ENCODE measurements at regions not wholly inside any gene's neighbourhood (a gene's known extent, or its start where the extent isn't known, plus 50 kb on each side); places are given as distances from the start of the nearest gene placed in this dataset.
A peak's percentile ranks its signal among the peaks of the same experiment; 100 is the strongest.

GRCh38 chr13:109884462-109884861 lies 98.1 kb upstream of the IRS2 start:
- DNase-seq, result no peak

DNA sequence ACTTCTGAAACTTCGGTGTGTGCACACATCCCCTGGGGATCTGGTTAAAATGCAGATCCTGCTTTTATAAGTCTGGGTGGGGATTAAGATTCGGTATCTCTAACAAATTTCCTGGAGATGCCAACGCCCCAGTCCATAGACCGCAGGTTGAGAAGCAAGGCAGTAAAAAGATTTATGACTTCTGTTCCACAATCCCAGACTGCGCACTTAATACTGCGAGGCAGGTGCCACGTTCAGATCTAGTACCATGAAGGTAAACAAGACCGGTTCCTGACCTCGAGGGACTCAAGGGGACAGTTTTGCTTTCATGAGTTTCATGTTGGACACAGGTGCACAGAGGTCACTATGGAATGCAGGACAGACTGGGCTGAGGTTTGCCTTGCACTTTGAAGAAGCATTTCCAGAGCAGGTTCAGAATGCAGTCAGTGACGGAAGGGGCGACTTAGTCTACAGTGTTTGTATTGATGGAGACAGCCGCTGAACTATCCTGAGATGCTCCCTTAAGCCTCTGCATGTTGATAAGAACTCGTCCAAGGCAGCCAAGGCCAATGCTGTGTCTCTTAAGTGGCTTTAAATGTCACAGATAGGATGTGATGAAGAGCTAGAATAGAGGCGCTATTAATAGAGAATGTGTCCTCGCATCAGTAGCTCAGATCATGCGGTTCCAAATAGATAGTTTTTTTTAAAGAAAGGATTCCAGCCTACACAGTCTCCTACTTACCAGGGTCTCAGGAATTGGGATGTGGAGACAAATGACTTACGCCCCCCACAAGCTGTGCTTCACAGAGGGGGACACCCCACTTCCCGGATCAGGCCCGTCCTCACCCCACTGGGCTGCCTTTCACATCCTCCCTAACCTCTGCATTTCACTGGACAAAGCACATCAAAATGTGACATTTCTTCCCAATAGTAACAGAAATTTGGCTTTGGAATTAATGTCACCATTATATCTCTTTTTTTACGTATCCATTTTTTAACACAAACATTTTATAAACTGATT lies 97.1 kb upstream of the IRS2 start:
- no peak for DNase-seq

DNA sequence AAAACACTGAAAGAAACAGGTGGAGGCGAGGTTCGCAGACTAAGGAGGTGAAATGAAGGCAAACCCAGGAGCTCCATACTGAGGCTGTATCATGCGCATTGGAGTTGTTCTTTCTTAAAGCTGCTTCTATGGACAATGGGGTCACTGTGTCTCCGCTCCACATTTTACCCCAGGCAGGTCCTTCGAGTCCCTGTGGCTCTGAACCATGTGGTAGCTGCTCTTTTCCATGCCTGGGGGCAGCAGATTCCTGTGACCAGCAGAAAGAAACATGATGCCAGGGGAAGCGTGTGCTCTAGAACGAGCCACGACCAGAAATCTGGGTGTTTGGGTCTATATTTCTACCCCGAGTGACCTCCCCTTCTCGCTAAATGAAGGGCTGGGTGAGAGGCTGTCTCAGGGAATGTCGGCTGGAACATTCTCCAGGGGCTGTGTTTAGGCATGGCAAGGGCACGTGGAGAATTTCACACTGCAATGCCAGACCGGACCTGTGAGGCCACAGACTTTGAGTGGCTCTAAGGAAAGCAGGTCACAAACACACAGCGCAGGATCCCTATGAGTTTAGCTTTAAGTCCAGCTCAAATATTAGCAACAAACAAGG lies 95.7 kb upstream of the IRS2 start:
- DNase-seq, result no peak

- DNase-seq, result peak in 1 of 51 donors; percentile 35
These were observed 95.0 kb upstream of the IRS2 start for GRCh38 chr13:109881347-109881725.

DNA sequence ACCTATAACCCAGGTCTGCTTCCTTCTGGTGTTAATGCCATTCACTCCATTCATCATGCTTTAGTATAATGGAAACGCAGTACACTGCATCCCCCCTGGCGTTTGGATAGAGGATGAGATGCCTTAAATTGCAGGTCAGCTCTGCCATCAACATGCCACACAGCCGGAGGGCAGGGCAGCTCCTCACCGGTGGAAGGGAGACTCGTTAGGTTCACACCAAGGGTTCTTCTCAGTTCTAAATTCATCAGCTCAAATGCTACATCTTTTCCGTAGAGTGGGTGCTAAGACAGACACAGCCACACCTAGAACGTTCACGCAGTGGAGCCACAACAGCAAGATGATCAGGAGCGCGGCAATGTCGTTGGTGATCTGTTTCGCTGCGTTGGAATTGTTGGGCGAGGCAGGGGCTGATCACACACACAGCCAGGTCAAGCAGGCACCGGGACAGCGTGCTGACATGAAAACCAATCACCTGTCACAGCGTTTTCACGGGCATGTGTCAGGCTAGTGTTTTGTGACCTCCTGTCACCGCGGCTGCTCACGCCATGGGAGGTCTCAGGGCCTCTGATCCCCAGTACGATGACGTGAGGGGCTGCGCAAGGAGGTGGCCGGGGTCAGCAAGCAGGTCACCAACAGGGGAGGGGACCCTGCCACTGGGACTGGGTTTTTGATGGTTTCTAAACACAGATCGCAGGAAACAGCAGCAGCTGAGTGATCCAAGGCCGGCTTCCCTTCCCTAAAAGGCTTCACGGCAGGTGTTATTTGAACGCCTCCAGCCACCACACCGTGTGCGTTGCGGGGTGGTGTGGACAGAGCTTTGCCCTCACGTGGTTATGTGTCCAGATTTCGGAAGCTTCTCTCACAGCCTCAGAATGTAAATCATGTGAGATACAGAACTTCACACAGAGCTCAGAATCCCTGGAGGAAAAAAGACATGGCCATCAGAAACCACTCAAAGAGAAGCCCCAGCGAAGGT lies 94.3 kb upstream of the IRS2 start:
- no peak for DNase-seq

GRCh38 chr13:109879338-109879737 lies 93.0 kb upstream of the IRS2 start:
- DNase-seq, result no peak

GRCh38 chr13:109877809-109878208 lies 91.4 kb upstream of the IRS2 start:
- DNase-seq, result no peak

DNA sequence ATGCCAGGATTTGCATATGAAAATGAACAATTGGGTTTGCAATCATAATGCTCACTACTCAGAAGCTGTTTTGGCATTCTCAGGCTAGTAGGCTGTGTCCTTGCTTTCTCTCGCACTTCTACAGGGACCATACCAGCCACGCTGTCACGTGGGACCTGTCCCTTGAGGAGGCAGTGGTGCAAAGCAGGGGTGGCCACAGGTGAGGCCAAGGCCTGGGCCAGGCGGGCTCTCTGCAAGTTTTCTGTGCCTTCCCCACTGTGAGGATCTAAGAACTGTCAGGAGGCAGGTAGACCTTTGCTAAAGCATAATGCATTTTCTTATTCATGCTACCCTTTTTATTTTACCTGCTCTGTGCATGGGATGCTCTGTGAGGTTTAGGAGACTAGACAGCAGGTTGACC lies 89.4 kb upstream of the IRS2 start:
- DNase-seq, result no peak

DNA sequence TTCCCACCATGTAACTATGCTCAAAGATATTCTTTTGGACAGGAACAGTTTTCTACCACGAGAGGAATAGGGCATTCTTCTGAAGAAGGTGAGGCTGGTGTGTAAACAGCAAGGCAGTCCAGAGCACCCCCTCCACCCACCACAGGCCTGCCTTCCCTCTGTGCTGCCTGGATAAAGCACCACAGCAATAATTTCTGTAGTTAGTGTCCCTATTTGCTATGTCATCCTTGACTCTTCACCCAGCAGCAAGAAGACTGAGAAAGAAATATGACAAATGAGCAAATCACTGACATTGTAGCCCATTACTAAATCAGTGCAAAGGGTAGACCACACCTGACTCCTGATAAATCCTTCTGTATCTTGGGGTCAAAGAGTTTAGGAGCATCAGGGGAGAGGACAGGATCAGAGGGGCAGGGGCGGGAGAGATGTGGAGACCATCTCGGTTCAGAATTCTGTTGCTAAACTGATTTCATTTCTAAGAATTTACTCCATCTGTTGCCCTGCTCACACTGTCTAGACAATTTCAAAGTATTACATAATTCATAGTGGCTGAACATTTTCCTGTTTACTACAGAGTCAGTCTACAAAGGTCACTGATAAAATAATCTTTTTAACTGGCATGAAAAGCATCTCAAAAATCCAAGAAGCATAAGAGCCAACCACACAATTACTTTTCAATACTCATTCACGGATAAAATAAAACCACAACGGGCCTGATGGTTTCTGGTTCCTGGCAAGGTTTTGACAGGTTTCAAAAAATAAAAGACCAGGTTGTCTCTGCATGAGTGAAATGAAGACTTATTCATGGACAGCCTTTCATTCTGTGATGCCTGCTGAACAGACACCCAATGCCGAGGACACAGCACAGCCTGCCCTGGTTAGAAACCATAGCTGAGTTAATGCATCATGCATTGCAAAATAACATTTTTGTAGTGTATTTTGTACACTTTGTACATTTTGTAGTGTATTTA lies 88.4 kb upstream of the IRS2 start:
- no peak for DNase-seq

GRCh38 chr13:109873351-109874123 lies 87.2 kb upstream of the IRS2 start:
- no peak for DNase-seq

GRCh38 chr13:109872864-109873263 lies 86.5 kb upstream of the IRS2 start:
- no peak for DNase-seq

DNA sequence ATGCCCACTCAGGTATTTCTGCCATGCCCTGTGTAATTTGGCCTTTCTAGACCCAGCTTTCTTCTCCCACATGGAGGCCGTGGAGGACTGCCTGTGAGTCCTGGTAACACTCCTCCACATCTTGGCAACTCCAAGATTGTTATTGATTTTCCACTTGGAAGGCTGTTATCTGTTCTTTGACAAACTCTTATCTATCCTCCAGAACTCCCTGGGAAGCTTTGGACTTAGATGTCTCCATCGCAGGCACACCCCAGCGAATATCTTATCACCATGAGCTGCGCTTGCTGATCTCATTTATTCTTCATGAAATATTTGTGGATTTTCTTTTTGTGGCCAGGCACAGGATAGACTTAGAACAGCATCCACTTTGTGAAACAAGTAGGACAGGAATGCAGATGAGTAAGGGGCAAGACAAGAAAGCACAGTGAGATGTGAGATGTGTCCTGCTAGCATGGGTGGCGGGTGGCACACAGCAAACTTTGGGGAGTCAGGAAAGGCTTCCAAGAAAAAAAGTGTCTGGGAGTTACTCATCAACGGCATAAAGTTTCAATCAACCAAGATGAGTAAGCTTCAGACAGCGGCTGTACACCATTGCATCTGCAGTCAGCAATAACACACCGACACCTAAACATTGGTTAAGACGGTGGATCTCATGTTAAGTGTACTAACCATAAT lies 84.5 kb upstream of the IRS2 start:
- DNase-seq, result no peak

- no peak for DNase-seq
These were observed 83.9 kb upstream of the IRS2 start for GRCh38 chr13:109870274-109870673.

GRCh38 chr13:109869312-109870237 lies 83.2 kb upstream of the IRS2 start:
- peak in 34 of 51 donors; percentile 8 to 73 (median 46) for DNase-seq

DNA sequence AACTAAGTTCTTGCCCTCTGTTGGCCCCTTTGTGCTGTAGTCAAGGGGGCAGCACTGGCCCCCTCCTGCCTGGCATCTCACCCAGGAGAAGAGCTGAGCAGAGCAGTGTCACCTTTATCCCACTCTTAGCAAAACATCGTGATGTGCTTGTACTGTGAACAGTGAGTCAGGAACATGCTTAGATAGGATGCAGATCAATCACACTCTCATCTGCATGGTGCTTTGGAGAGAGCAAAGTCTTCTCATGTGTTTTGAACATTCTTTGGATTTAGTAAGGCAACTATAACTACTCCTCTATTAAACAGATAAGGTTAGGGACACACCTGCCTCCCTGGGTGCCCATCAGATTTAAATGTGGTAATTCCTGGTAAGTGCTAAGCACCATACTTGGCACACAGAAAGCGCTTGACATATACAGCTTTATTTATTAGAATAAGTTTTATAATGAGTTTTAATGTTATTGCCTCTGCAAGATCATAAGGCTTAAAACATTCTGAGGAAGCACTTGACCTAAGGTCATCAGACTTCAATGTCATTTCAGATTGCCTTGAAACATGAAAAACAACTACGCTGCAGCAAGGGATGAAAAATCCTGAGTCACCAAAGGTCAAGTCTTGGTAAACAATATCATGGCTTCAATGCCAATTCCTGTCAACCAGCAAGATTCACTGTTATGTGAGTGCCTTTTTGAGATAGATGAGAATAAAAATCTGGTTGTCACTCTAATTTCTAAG lies 82.4 kb upstream of the IRS2 start:
- no peak for DNase-seq

DNA sequence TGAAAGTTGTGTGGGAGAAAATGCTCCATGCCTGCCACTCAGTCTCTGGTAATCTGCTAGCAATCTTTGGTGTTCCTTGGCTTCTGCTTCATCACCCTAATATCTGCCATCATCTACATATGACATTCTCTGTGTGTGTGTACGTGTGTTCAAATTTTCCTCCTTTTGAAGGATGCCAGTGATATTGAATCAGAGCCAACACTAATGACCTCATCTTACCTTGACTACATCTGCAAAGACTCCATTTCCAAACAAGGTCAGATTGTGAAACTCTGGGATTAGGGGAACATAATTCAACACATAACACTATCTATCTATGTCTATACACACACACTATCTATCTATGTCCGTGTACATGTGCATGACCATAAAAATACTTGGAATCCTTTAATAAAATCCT lies 81.4 kb upstream of the IRS2 start:
- no peak for DNase-seq

- DNase-seq, result no peak
These were observed 76.2 kb upstream of the IRS2 start for GRCh38 chr13:109862627-109863026.
